Neural cell (in vitro differentiated cells): ENCODE measurements at regions not wholly inside any gene's neighbourhood (a gene's known extent, or its start where the extent isn't known, plus 50 kb on each side); places are given as distances from the start of the nearest gene placed in this dataset.

Source experiments
- H2AFZ ChIP-seq: fragments of 200-600, 300-800 bp; sonication (generic), shearing (Covaris generic); 2 replicates; pipeline ENCODE4 v1.6.0; 2014; ENCODE audit warnings: low read depth, mild to moderate bottlenecking, antibody characterized with exemption, low read length, moderate library complexity
- H3F3A ChIP-seq: fragments of 200-600 bp; shearing (Covaris generic); 2 replicates; pipeline ENCODE4 v1.6.1; 2016; ENCODE audit warnings: mild to moderate bottlenecking, moderate library complexity, mixed read lengths, antibody characterized with exemption, low read length; ENCODE audit not compliant: insufficient read depth, poor library complexity, severe bottlenecking
- H3K27ac ChIP-seq: fragments of 200-600, 300-800 bp; sonication (generic), shearing (Covaris generic); 2 replicates; pipeline ENCODE4 v1.5.1; 2014; ENCODE audit warnings: mild to moderate bottlenecking, low read length, moderate library complexity
- H3K27me3 ChIP-seq: fragments of 300-800, 200-600 bp; sonication (generic), shearing (Covaris generic); 2 replicates; pipeline ENCODE4 v1.6.0; 2014; ENCODE audit warnings: mild to moderate bottlenecking, low read depth, low read length, moderate library complexity; ENCODE audit not compliant: insufficient read depth
- H3K36me3 ChIP-seq: fragments of 300-800, 200-600 bp; sonication (generic), shearing (Covaris generic); 2 replicates; pipeline ENCODE4 v1.5.1; 2014; ENCODE audit warnings: mild to moderate bottlenecking, antibody characterized with exemption, low read length, moderate library complexity; ENCODE audit not compliant: insufficient read depth
- H3K4me2 ChIP-seq: fragments of 300-800, 200-600 bp; sonication (generic), shearing (Covaris generic); 2 replicates; pipeline ENCODE4 v1.6.0; 2014; ENCODE audit warnings: mild to moderate bottlenecking, low read length
- H3K4me3 ChIP-seq: fragments of 300-800, 200-600 bp; sonication (generic), shearing (Covaris generic); 2 replicates; pipeline ENCODE4 v1.5.1; 2014; ENCODE audit warnings: mild to moderate bottlenecking, low read length, moderate library complexity
- H3K79me2 ChIP-seq: fragments of 200-600 bp; shearing (Covaris generic); replicated peaks from 2 replicates; pipeline ENCODE4 v1.6.0; 2014; ENCODE audit warnings: mild to moderate bottlenecking, low read length, moderate library complexity; ENCODE audit not compliant: insufficient read depth
- H3K9ac ChIP-seq: fragments of 300-800, 200-600 bp; sonication (generic), shearing (Covaris generic); 2 replicates; pipeline ENCODE4 v1.6.1; 2016; ENCODE audit warnings: mild to moderate bottlenecking, low read length, mixed read lengths
- H3K9me2 ChIP-seq: fragments of 200-600 bp; shearing (Covaris generic); 2 replicates; pipeline ENCODE4 v1.6.1; 2016; ENCODE audit warnings: mild to moderate bottlenecking, low read length, mixed read lengths; ENCODE audit not compliant: insufficient read depth
- H3K9me3 ChIP-seq: fragments of 200-600, 300-800 bp; sonication (generic), shearing (Covaris generic); 2 replicates; pipeline ENCODE4 v1.6.1; 2016; ENCODE audit warnings: mild to moderate bottlenecking, mixed run types, low read length, moderate library complexity, mixed read lengths
- H4K20me1 ChIP-seq: fragments of 200-600 bp; shearing (Covaris generic); 2 replicates; pipeline ENCODE4 v1.6.1; 2016; ENCODE audit warnings: mild to moderate bottlenecking, mixed run types; ENCODE audit not compliant: insufficient read depth
- CTCF ChIP-seq: fragments of 450-650 bp; IDR thresholded peaks from 2 replicates; pipeline ENCODE4 v1.5.1; 2014; ENCODE audit warnings: antibody characterized with exemption, mild to moderate bottlenecking, moderate library complexity; ENCODE audit not compliant: poor library complexity, severe bottlenecking
- EP300 ChIP-seq: fragments of 450-650 bp; conservative IDR thresholded peaks from 2 replicates; pipeline ENCODE4 v1.6.1; 2014; ENCODE audit warnings: antibody characterized with exemption, mild to moderate bottlenecking, moderate library complexity; ENCODE audit not compliant: poor library complexity, severe bottlenecking
- EZH2 ChIP-seq: fragments of 200-600, 300-800 bp; shearing (Covaris generic), sonication (generic); IDR thresholded peaks from 2 replicates; pipeline ENCODE4 v1.6.1; 2014; ENCODE audit warnings: antibody characterized with exemption, low read length, borderline replicate concordance, mild to moderate bottlenecking; ENCODE audit not compliant: insufficient read depth, poor library complexity, severe bottlenecking
- MXI1 ChIP-seq: fragments of 450-650 bp; conservative IDR thresholded peaks from 2 replicates; pipeline ENCODE4 v1.6.1; 2014; ENCODE audit warnings: antibody characterized with exemption, mild to moderate bottlenecking; ENCODE audit not compliant: poor library complexity, severe bottlenecking
- POLR2AphosphoS5 ChIP-seq: IDR thresholded peaks from 2 replicates; pipeline ENCODE4 v1.6.1; 2012
- RAD21 ChIP-seq: fragments of 450-650 bp; conservative IDR thresholded peaks from 2 replicates; pipeline ENCODE4 v1.6.1; 2014; ENCODE audit warnings: antibody characterized with exemption, mild to moderate bottlenecking, moderate library complexity
- REST ChIP-seq: IDR thresholded peaks from 2 replicates; pipeline ENCODE4 v1.6.1; 2012; ENCODE audit warnings: borderline replicate concordance
- SMC3 ChIP-seq: fragments of 450-650 bp; conservative IDR thresholded peaks from 2 replicates; pipeline ENCODE4 v1.6.1; 2014; ENCODE audit warnings: antibody characterized with exemption, mild to moderate bottlenecking, moderate library complexity; ENCODE audit not compliant: poor library complexity
- TAF1 ChIP-seq: IDR thresholded peaks from 2 replicates; pipeline ENCODE4 v1.6.1; 2012; ENCODE audit warnings: low read depth

GRCh38 chr12:92558806-92559205, 144.0 kb upstream of the PLEKHG7 start:
- no peaks in the 10 kb centered on the region for H3K27me3 ChIP-seq
- no peaks in the 10 kb centered on the region for H3K79me2 ChIP-seq
- H2AFZ ChIP-seq = no peak overlapping the region
- no peaks in the 10 kb centered on the region for H4K20me1 ChIP-seq
- no peak overlapping the region for H3K4me3 ChIP-seq
- TF ChIP-seq RAD21 (no peak), POLR2AphosphoS5 (no peak), SMC3 (no peak), TAF1 (no peak), REST (no peak), EP300 (no peak), CTCF (no peak), EZH2 (no peak), MXI1 (no peak)
- no peaks in the 10 kb centered on the region for H3K36me3 ChIP-seq
- no peaks in the 10 kb centered on the region for H3K9me3 ChIP-seq
- no peak overlapping the region for H3K4me2 ChIP-seq
- H3K9ac ChIP-seq = no peak overlapping the region
- no peak overlapping the region for H3K27ac ChIP-seq
- no peaks in the 10 kb centered on the region for H3K9me2 ChIP-seq
- no peaks in the 10 kb centered on the region for H3F3A ChIP-seq

GRCh38 chr12:92558215-92558773, 144.5 kb upstream of the PLEKHG7 start:
- Histone ChIP-seq H3F3A (no peaks in the 10 kb centered on the region), H2AFZ (no peak overlapping the region), H3K4me2 (no peak overlapping the region), H3K9me3 (no peaks in the 10 kb centered on the region), H3K4me3 (no peak overlapping the region), H3K27ac (no peak overlapping the region), H3K9ac (no peak overlapping the region), H3K9me2 (no peaks in the 10 kb centered on the region), H3K79me2 (no peaks in the 10 kb centered on the region), H3K27me3 (no peaks in the 10 kb centered on the region), H3K36me3 (no peaks in the 10 kb centered on the region), H4K20me1 (no peaks in the 10 kb centered on the region)
- TF ChIP-seq CTCF (no peak), SMC3 (no peak), EP300 (no peak), POLR2AphosphoS5 (no peak), REST (no peak), EZH2 (no peak), TAF1 (no peak), RAD21 (no peak), MXI1 (no peak)
